ENCODE measurements at regions not wholly inside any gene's neighbourhood (a gene's known extent, or its start where the extent isn't known, plus 50 kb on each side); places are given as distances from the start of the nearest gene placed in this dataset.
A peak's percentile ranks its signal among the peaks of the same experiment; 100 is the strongest.
"Not testable (repeated sequence)": the region's sequence is repeated elsewhere in the genome, so short reads cannot be mapped to it uniquely, and the experiment has no call there.

- peak in 17 of 42 donors; percentile 0 to 45 (median 6) for DNase-seq
- intact Hi-C loops (cut with DNase I) = not testable (repeated sequence)
Measured at GRCh38 chr5:69907941-69908340, 117.1 kb upstream of the SERF1B start.

GRCh38 chr5:69913771-69914170 is 111.3 kb upstream of the SERF1B start:
- intact Hi-C loops (cut with DNase I) = not testable (repeated sequence)
- DNase-seq = peak in 13 of 42 donors; percentile 0 to 42 (median 2)

Measured in head of caudate nucleus (tissue), 42 donors.